Parathyroid adenoma (tissue), 2 donors: ENCODE measurements at regions not wholly inside any gene's neighbourhood (a gene's known extent, or its start where the extent isn't known, plus 50 kb on each side); places are given as distances from the start of the nearest gene placed in this dataset.

ENCODE experiments used
- H2AFZ ChIP-seq: fragments of 300-600 bp; sonication (generic); one replicate; pipeline ENCODE4 v1.7.0; 2017; ENCODE audit warnings: antibody characterized with exemption, mild to moderate bottlenecking
- H3K27ac ChIP-seq: fragments of 300-600 bp; sonication (generic); one replicate; pipeline ENCODE4 v1.7.0; 2017
- H3K27me3 ChIP-seq: fragments of 300-600 bp; sonication (generic); one replicate; pipeline ENCODE4 v1.7.0; 2017; ENCODE audit warnings: low read length; ENCODE audit not compliant: control insufficient read depth, insufficient read depth
- H3K36me3 ChIP-seq: fragments of 300-600 bp; sonication (generic); one replicate; pipeline ENCODE4 v1.7.0; 2017; ENCODE audit warnings: low read length; ENCODE audit not compliant: control insufficient read depth, insufficient read depth
- H3K4me1 ChIP-seq: fragments of 300-600 bp; sonication (generic); one replicate; pipeline ENCODE4 v1.7.0; 2017; ENCODE audit warnings: control low read depth
- H3K4me2 ChIP-seq: fragments of 300-600 bp; sonication (generic); one replicate; pipeline ENCODE4 v1.7.0; 2017; ENCODE audit warnings: low read length
- H3K4me3 ChIP-seq: fragments of 300-600 bp; sonication (generic); one replicate; pipeline ENCODE4 v1.7.0; 2017; ENCODE audit warnings: low read depth, low read length
- H3K79me2 ChIP-seq: fragments of 300-600 bp; sonication (generic); one replicate; pipeline ENCODE4 v1.7.0; 2017; ENCODE audit warnings: control low read depth
- H3K9ac ChIP-seq: fragments of 300-600 bp; sonication (generic); one replicate; pipeline ENCODE4 v1.7.0; 2017; ENCODE audit warnings: mild to moderate bottlenecking
- H3K9me3 ChIP-seq: fragments of 300-600 bp; sonication (generic); one replicate; pipeline ENCODE4 v1.7.0; 2017; ENCODE audit warnings: low read length; ENCODE audit not compliant: control insufficient read depth
- CTCF ChIP-seq: fragments of 300-600 bp; sonication (generic); IDR thresholded peaks from one replicate; pipeline ENCODE4 v1.7.0; 2017; ENCODE audit warnings: antibody characterized with exemption, mild to moderate bottlenecking
- donor health status: primary hyperparathyroidism.

DNA sequence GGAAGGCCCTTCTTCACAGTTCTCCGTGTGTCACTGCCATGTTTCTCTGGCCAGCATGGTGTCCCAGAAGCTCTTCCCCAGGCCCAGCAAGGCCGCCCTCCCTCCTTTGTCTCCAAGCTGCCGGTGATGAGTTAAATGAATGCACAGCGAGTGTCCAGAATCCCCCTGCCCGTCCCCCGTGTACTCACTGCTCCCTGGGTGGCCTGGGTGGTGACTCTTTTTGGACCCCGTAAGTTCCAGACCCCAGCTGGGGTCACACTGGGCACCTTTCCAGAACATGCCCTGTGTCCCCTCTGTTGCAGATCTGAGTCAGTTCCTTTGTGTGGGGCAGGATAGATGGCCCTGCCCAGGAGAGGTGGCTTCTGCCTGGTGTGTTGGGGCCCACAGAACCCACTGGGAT lies 95.0 kb downstream of the MRPL36 start:
- no peak overlapping the region for H3K9ac ChIP-seq

DNA sequence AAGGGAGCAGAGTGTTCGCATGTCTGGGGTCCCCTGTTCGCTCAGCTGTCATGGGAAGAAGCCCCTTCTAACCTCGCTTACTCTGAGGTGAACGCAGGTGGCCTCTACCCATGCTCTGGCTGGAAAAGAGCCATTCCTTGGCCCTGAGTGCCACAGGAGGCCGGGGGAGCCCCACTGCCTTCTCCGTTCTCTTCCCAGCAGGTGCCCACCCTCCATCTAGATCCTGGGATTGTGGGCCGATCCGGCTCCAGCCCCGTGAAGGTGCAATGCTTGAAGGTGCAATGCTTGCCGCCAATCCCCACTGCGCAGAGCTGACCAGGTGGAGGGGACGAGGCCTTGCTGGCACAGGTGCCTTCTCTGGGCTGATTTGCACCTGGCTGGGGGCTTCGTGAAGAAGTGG lies 95.4 kb downstream of the MRPL36 start:
- Histone ChIP-seq H3K27ac (no peak overlapping the region), H3K27me3 (no peaks in the 10 kb centered on the region), H2AFZ (no peak overlapping the region), H3K79me2 (no peaks in the 10 kb centered on the region), H3K4me2 (no peak overlapping the region), H3K9ac (no peak overlapping the region), H3K36me3 (no peaks in the 10 kb centered on the region), H3K4me3 (no peak overlapping the region), H3K4me1 (no peaks in the 10 kb centered on the region), H3K9me3 (no peaks in the 10 kb centered on the region)
- TF ChIP-seq CTCF: no peak

More for the DNA sequence above, 95.0 kb downstream of the MRPL36 start:
- no peaks in the 10 kb centered on the region for H3K4me1 ChIP-seq
- H3K36me3 ChIP-seq: no peaks in the 10 kb centered on the region
- no peaks in the 10 kb centered on the region for H3K9me3 ChIP-seq
- no peaks in the 10 kb centered on the region for H3K27me3 ChIP-seq
- H3K4me3 ChIP-seq: no peak overlapping the region
- no peak overlapping the region for H3K27ac ChIP-seq
- no peak overlapping the region for H3K4me2 ChIP-seq
- no peaks in the 10 kb centered on the region for H3K79me2 ChIP-seq
- no peak for TF ChIP-seq CTCF
- no peak overlapping the region for H2AFZ ChIP-seq

- Histone ChIP-seq H3K4me2 (no peak overlapping the region), H3K9me3 (no peaks in the 10 kb centered on the region), H2AFZ (no peak overlapping the region), H3K79me2 (no peaks in the 10 kb centered on the region), H3K27me3 (no peaks in the 10 kb centered on the region), H3K4me1 (no peaks in the 10 kb centered on the region), H3K36me3 (no peaks in the 10 kb centered on the region), H3K27ac (no peak overlapping the region), H3K4me3 (no peak overlapping the region), H3K9ac (no peak overlapping the region)
- no peak for TF ChIP-seq CTCF
Observed at GRCh38 chr5:1703352-1704050, 96.1 kb downstream of the MRPL36 start.

- Histone ChIP-seq H3K79me2 (no peaks in the 10 kb centered on the region), H3K4me2 (no peak overlapping the region), H3K9me3 (no peaks in the 10 kb centered on the region), H3K4me3 (no peak overlapping the region), H3K4me1 (no peaks in the 10 kb centered on the region), H2AFZ (no peak overlapping the region), H3K27ac (no peak overlapping the region), H3K27me3 (no peaks in the 10 kb centered on the region), H3K9ac (no peak overlapping the region), H3K36me3 (no peaks in the 10 kb centered on the region)
- no peak for TF ChIP-seq CTCF
Observed at GRCh38 chr5:1702318-1702717, 97.3 kb downstream of the MRPL36 start.

GRCh38 chr5:1701884-1702283 lies 97.8 kb downstream of the MRPL36 start:
- H3K4me3 ChIP-seq: no peak overlapping the region
- H3K27ac ChIP-seq: no peak overlapping the region
- H3K9ac ChIP-seq: no peak overlapping the region
- TF ChIP-seq CTCF: no peak
- no peaks in the 10 kb centered on the region for H3K36me3 ChIP-seq
- H3K4me1 ChIP-seq: no peaks in the 10 kb centered on the region
- no peaks in the 10 kb centered on the region for H3K79me2 ChIP-seq
- no peak overlapping the region for H3K4me2 ChIP-seq
- H3K9me3 ChIP-seq: no peaks in the 10 kb centered on the region
- H3K27me3 ChIP-seq: no peaks in the 10 kb centered on the region
- no peak overlapping the region for H2AFZ ChIP-seq
